ENCODE measurements at regions not wholly inside any gene's neighbourhood (a gene's known extent, or its start where the extent isn't known, plus 50 kb on each side); places are given as distances from the start of the nearest gene placed in this dataset.

- TF ChIP-seq GATA2 (IDR thresholded peaks at IDR 0.05; ENCODE audit: low read depth, low read length): no peak
- TF ChIP-seq GATA3 (IDR thresholded peaks at IDR 0.05; ENCODE audit: low read depth, low read length): no peak
Measured at GRCh38 chr5:98698359-98698758, 75.1 kb upstream of the RGMB start.

All from SH-SY5Y (cell line).